HepG2 (cell line): ENCODE measurements at regions not wholly inside any gene's neighbourhood (a gene's known extent, or its start where the extent isn't known, plus 50 kb on each side); places are given as distances from the start of the nearest gene placed in this dataset.

Experiments used
- ATF6 ChIP-seq: sonication (generic); formaldehyde crosslinking; conservative IDR thresholded peaks from 2 replicates; pipeline ENCODE4 v1.4.0; 2020; ENCODE audit warnings: missing genetic modification reagents
- CHD2 ChIP-seq: IDR thresholded peaks from 2 replicates; pipeline ENCODE4 v1.6.1; 2011; ENCODE audit warnings: low read depth, low read length, improper control_type of control experiment
- MXD4 ChIP-seq: IDR thresholded peaks from 2 replicates; pipeline ENCODE4 v1.6.1; 2016; ENCODE audit warnings: mild to moderate bottlenecking, missing biosample characterization, missing genetic modification reagents
- NFE2L1 ChIP-seq: sonication (generic); formaldehyde crosslinking; IDR thresholded peaks from 2 replicates; pipeline ENCODE4 v1.4.0; 2020; ENCODE audit warnings: missing genetic modification reagents, mild to moderate bottlenecking, borderline replicate concordance
- NR0B2 ChIP-seq: sonication (generic); formaldehyde crosslinking; IDR thresholded peaks from 2 replicates; pipeline ENCODE4 v1.4.0; 2020; ENCODE audit warnings: mild to moderate bottlenecking, missing genetic modification reagents
- PCBP2 ChIP-seq: fragments of 200-400 bp; formaldehyde crosslinking; optimal IDR thresholded peaks from 2 replicates; pipeline ENCODE3; 2018; ENCODE audit warnings: low read length, low read depth; ENCODE audit not compliant: poor library complexity, severe bottlenecking
- POLR2A ChIP-seq, 2 experiments: IDR thresholded peaks; 2 replicates each; pipeline ENCODE4 v1.6.1; 2011; ENCODE audit warnings: low read depth in 2 of 2, low read length in 2 of 2, mild to moderate bottlenecking in 1 of 2, moderate library complexity in 1 of 2; ENCODE audit not compliant: insufficient read depth in 1 of 2
- TFAP4 ChIP-seq: sonication (generic); IDR thresholded peaks from 2 replicates; pipeline ENCODE4 v1.6.1; 2016; ENCODE audit warnings: low read depth, borderline replicate concordance
- ZNF547 ChIP-seq: sonication (generic); formaldehyde crosslinking; IDR thresholded peaks from 2 replicates; pipeline ENCODE4 v1.5.1; 2020; ENCODE audit warnings: mild to moderate bottlenecking, missing genetic modification reagents
- ZNF768 ChIP-seq: sonication (generic); formaldehyde crosslinking; IDR thresholded peaks from 2 replicates; pipeline ENCODE4 v1.4.0; 2020; ENCODE audit warnings: missing genetic modification reagents

GRCh38 chr17:71849783-71850768 lies 270.7 kb upstream of the SOX9 start:
- TF ChIP-seq PCBP2 (no peak), TFAP4 (no peak), MXD4 (CRISPR knock-in tag) (no peak), CHD2 (no peak), ATF6 (no peak), NR0B2 (no peak), ZNF768 (no peak), POLR2A (IDR thresholded peaks at IDR 0.05; ENCODE audit: insufficient read depth in 1 of 2, low read depth in 2 of 2, low read length in 2 of 2) (no peak), ZNF547 (CRISPR knock-in tag) (no peak), NFE2L1 (no peak)
